ENCODE measurements at regions not wholly inside any gene's neighbourhood (a gene's known extent, or its start where the extent isn't known, plus 50 kb on each side); places are given as distances from the start of the nearest gene placed in this dataset.

DNA sequence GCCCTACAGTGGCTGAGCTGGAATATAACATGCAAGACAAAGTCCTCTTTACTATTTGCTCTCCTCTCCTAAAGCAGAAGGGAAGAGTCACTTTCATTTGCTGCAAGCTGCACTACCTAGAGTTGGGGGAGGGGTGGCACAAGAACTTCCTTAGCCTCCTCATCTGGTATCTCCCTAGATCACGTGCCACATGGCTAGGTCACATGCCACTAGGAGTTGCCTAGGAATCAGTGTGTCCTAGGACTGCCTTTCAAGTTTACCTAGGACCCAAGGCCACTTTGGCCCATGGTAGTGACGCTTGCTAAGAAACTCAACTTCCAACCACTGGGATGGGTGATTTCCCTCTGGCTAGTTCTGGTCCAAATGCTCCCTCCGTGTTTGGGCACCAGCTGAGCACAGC is 625.2 kb downstream of the DIAPH3 start:
- Histone ChIP-seq H3K79me2 (ENCODE audit: control insufficient read depth, low read length) (no peaks in the 10 kb centered on the region), H4K20me1 (ENCODE audit: control insufficient read depth, insufficient read depth, low read depth, low read length) (no peaks in the 10 kb centered on the region), H3K4me3 (ENCODE audit: low read length) (no peak overlapping the region), H3K9me3 (ENCODE audit: control insufficient read depth, insufficient read depth, low read length) (no peaks in the 10 kb centered on the region), H3K27me3 (ENCODE audit: control insufficient read depth, low read length) (no peaks in the 10 kb centered on the region), H3F3A (ENCODE audit: control insufficient read depth, insufficient read depth) (no peaks in the 10 kb centered on the region), H3K9me2 (replicated peaks; ENCODE audit: control insufficient read depth, low read length) (no peaks in the 10 kb centered on the region), H3K27ac (ENCODE audit: low read depth, low read length) (no peak overlapping the region), H3K4me2 (ENCODE audit: low read length) (no peak overlapping the region), H3K36me3 (ENCODE audit: control insufficient read depth, low read length) (no peaks in the 10 kb centered on the region), H3K4me1 (ENCODE audit: control insufficient read depth, low read length) (no peaks in the 10 kb centered on the region)
- TF ChIP-seq CTCF (IDR thresholded peaks at IDR 0.05; ENCODE audit: low read depth, low read length, poor library complexity, severe bottlenecking) (no peak), EZH2phosphoT487 (IDR thresholded peaks at IDR 0.05; ENCODE audit: borderline replicate concordance, low read length) (no peak)

DNA sequence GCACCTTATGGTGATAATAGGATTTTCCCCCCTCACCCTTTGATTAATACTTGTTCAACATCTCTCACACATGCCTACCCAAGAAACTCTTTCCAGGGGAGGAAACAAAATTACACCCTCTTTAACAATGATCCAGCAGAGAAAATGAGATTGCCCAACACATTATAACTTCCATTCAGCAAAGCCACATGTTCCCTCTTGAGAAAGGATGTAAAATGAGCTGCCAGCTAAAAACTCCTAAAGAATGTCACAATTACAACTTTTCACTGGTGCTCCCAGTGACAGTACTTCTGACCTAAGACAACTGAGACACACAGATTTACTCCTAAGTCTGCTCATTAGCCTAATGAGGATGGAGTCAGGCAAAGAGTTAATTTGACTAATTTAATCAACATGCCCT is 621.4 kb downstream of the DIAPH3 start:
- no peaks in the 10 kb centered on the region for H3K79me2 ChIP-seq (ENCODE audit: control insufficient read depth, low read length)
- H3K4me2 ChIP-seq (ENCODE audit: low read length), result no peak overlapping the region
- no peaks in the 10 kb centered on the region for H3K36me3 ChIP-seq (ENCODE audit: control insufficient read depth, low read length)
- TF ChIP-seq EZH2phosphoT487 (IDR thresholded peaks at IDR 0.05; ENCODE audit: borderline replicate concordance, low read length), result no peak
- TF ChIP-seq CTCF (IDR thresholded peaks at IDR 0.05; ENCODE audit: low read depth, low read length, poor library complexity, severe bottlenecking), result no peak
- no peaks in the 10 kb centered on the region for H4K20me1 ChIP-seq (ENCODE audit: control insufficient read depth, insufficient read depth, low read depth, low read length)
- H3K4me3 ChIP-seq (ENCODE audit: low read length), result no peak overlapping the region
- no peaks in the 10 kb centered on the region for H3F3A ChIP-seq (ENCODE audit: control insufficient read depth, insufficient read depth)
- H3K9me2 ChIP-seq (replicated peaks; ENCODE audit: control insufficient read depth, low read length), result no peaks in the 10 kb centered on the region
- no peaks in the 10 kb centered on the region for H3K9me3 ChIP-seq (ENCODE audit: control insufficient read depth, insufficient read depth, low read length)
- H3K4me1 ChIP-seq (ENCODE audit: control insufficient read depth, low read length), result no peaks in the 10 kb centered on the region
- no peak overlapping the region for H3K27ac ChIP-seq (ENCODE audit: low read depth, low read length)
- H3K27me3 ChIP-seq (ENCODE audit: control insufficient read depth, low read length), result no peaks in the 10 kb centered on the region

GRCh38 chr13:59543418-59543817 is 620.3 kb downstream of the DIAPH3 start:
- no peak overlapping the region for H3K27ac ChIP-seq (ENCODE audit: low read depth, low read length)

More at GRCh38 chr13:59543418-59543817, 620.3 kb downstream of the DIAPH3 start:
- Histone ChIP-seq H3K4me1 (ENCODE audit: control insufficient read depth, low read length) (no peaks in the 10 kb centered on the region), H3F3A (ENCODE audit: control insufficient read depth, insufficient read depth) (no peaks in the 10 kb centered on the region), H3K9me2 (replicated peaks; ENCODE audit: control insufficient read depth, low read length) (no peaks in the 10 kb centered on the region), H3K79me2 (ENCODE audit: control insufficient read depth, low read length) (no peaks in the 10 kb centered on the region), H3K4me3 (ENCODE audit: low read length) (no peak overlapping the region), H3K9me3 (ENCODE audit: control insufficient read depth, insufficient read depth, low read length) (no peaks in the 10 kb centered on the region), H3K36me3 (ENCODE audit: control insufficient read depth, low read length) (no peaks in the 10 kb centered on the region), H3K4me2 (ENCODE audit: low read length) (no peak overlapping the region), H3K27me3 (ENCODE audit: control insufficient read depth, low read length) (no peaks in the 10 kb centered on the region), H4K20me1 (ENCODE audit: control insufficient read depth, insufficient read depth, low read depth, low read length) (no peaks in the 10 kb centered on the region)
- no peak for TF ChIP-seq CTCF (IDR thresholded peaks at IDR 0.05; ENCODE audit: low read depth, low read length, poor library complexity, severe bottlenecking)
- no peak for TF ChIP-seq EZH2phosphoT487 (IDR thresholded peaks at IDR 0.05; ENCODE audit: borderline replicate concordance, low read length)

Data from DOHH2 (cell line).